IMR-90 (cell line): ENCODE measurements at regions not wholly inside any gene's neighbourhood (a gene's known extent, or its start where the extent isn't known, plus 50 kb on each side); places are given as distances from the start of the nearest gene placed in this dataset.
"Not testable (repeated sequence)": the region's sequence is repeated elsewhere in the genome, so short reads cannot be mapped to it uniquely, and the experiment has no call there.

Experiments used
- ATAC-seq: fragments of 200-7000 bp; cut with Tn5 transposase; 2 replicates; pipeline ENCODE4 v1.9.1; 2020; ENCODE audit warnings: low read depth, mild to moderate bottlenecking, moderate library complexity
- BruUV-seq: library from RNA; stranded (reverse); fragments of 400-500 nt; replicated peaks from 2 replicates; lab custom pipeline; 2021; lab: Mats Ljungman, UMichigan
- CTCF ChIA-PET: fragments of 300-600 bp; formaldehyde crosslinking; extraction: SDS; loops from one replicate; lab custom pipeline; 2021; ENCODE audit warnings: antibody characterized with exemption; lab: Yijun Ruan, JAX
- POLR2A ChIA-PET: fragments of 300-600 bp; sonication (Branson Sonifier 250); formaldehyde crosslinking; loops from one replicate; lab custom pipeline; 2022; ENCODE audit warnings: antibody characterized with exemption; ENCODE audit not compliant: unreplicated experiment; lab: Charles Lee
- DNase-seq: peaks from one replicate; pipeline ENCODE4 v3.0.0; 2013
- H2AFZ ChIP-seq: replicated peaks from 2 replicates; pipeline ENCODE3; 2013; ENCODE audit warnings: low read length, mild to moderate bottlenecking; ENCODE audit not compliant: poor library complexity
- H2AK5ac ChIP-seq: 2 replicates; pipeline ENCODE4 v1.6.1; 2013; ENCODE audit warnings: low read depth, low read length, inconsistent platforms
- H2AK9ac ChIP-seq: replicated peaks from 2 replicates; pipeline ENCODE3; 2013; ENCODE audit warnings: mild to moderate bottlenecking, low read depth, low read length, moderate library complexity; ENCODE audit not compliant: poor library complexity
- H2BK120ac ChIP-seq: 2 replicates; pipeline ENCODE4 v1.6.1; 2013; ENCODE audit warnings: low read depth, low read length, inconsistent platforms
- H2BK15ac ChIP-seq: 3 replicates; pipeline ENCODE4 v1.6.1; 2013; ENCODE audit warnings: low read depth, low read length, inconsistent platforms
- H2BK20ac ChIP-seq: 2 replicates; pipeline ENCODE4 v1.6.1; 2013; ENCODE audit warnings: low read depth, mild to moderate bottlenecking, inconsistent platforms, low read length, moderate library complexity
- H2BK5ac ChIP-seq: 2 replicates; pipeline ENCODE4 v1.6.1; 2013; ENCODE audit warnings: mild to moderate bottlenecking, low read depth, low read length, inconsistent platforms; ENCODE audit not compliant: poor library complexity, severe bottlenecking
- H3K14ac ChIP-seq: replicated peaks from 2 replicates; pipeline ENCODE4 v1.6.1; 2013; ENCODE audit warnings: low read depth, low read length, inconsistent platforms
- H3K18ac ChIP-seq: 2 replicates; pipeline ENCODE4 v1.6.1; 2013; ENCODE audit warnings: low read depth, low read length, control low read depth
- H3K23ac ChIP-seq: 2 replicates; pipeline ENCODE4 v1.6.1; 2013; ENCODE audit warnings: low read depth, low read length, inconsistent platforms
- H3K27ac ChIP-seq: 2 replicates; pipeline ENCODE4 v1.5.1; 2013; ENCODE audit warnings: mild to moderate bottlenecking, control low read depth, low read length; ENCODE audit not compliant: insufficient read depth
- H3K27me3 ChIP-seq: 2 replicates; pipeline ENCODE4 v1.6.1; 2013; ENCODE audit warnings: low read length; ENCODE audit not compliant: control insufficient read depth, insufficient read depth
- H3K36me3 ChIP-seq: 2 replicates; pipeline ENCODE4 v1.6.1; 2013; ENCODE audit warnings: low read length, mixed read lengths; ENCODE audit not compliant: control insufficient read depth, insufficient read depth
- H3K4ac ChIP-seq: 2 replicates; pipeline ENCODE4 v1.6.1; 2013; ENCODE audit warnings: low read depth, low read length, inconsistent platforms
- H3K4me1 ChIP-seq: 2 replicates; pipeline ENCODE4 v1.6.1; 2013; ENCODE audit warnings: low read length, mixed read lengths; ENCODE audit not compliant: control insufficient read depth, insufficient read depth
- H3K4me2 ChIP-seq: 2 replicates; pipeline ENCODE4 v1.6.1; 2013; ENCODE audit warnings: low read depth, mild to moderate bottlenecking, control low read depth, low read length, moderate library complexity
- H3K4me3 ChIP-seq: 2 replicates; pipeline ENCODE4 v1.5.1; 2013; ENCODE audit warnings: low read depth, mild to moderate bottlenecking, control low read depth, low read length, moderate library complexity; ENCODE audit not compliant: insufficient read depth
- H3K56ac ChIP-seq: 2 replicates; pipeline ENCODE4 v1.6.1; 2013; ENCODE audit warnings: low read length, inconsistent platforms; ENCODE audit not compliant: insufficient read depth; ENCODE audit errors: extremely low read depth
- H3K79me1 ChIP-seq, 2 experiments: 2 replicates each; pipeline ENCODE4 v1.6.1; 2013; ENCODE audit warnings: low read length in 2 of 2, inconsistent platforms in 1 of 2, low read depth in 1 of 2
- H3K9ac ChIP-seq: 2 replicates; pipeline ENCODE4 v1.6.1; 2013; ENCODE audit warnings: low read depth, low read length, control low read depth
- H3K9me1 ChIP-seq: 2 replicates; pipeline ENCODE4 v1.6.1; 2013; ENCODE audit warnings: low read length, inconsistent platforms; ENCODE audit not compliant: insufficient read depth
- H3K9me3 ChIP-seq: 2 replicates; pipeline ENCODE4 v1.6.1; 2013; ENCODE audit warnings: low read length; ENCODE audit not compliant: control insufficient read depth, insufficient read depth
- H4K20me1 ChIP-seq: 2 replicates; pipeline ENCODE4 v1.6.1; 2013; ENCODE audit warnings: low read length, inconsistent platforms; ENCODE audit not compliant: insufficient read depth
- H4K5ac ChIP-seq: 2 replicates; pipeline ENCODE4 v1.6.1; 2013; ENCODE audit warnings: mild to moderate bottlenecking, low read depth, low read length, control low read depth
- H4K8ac ChIP-seq, 2 experiments: 2 replicates each; pipeline ENCODE4 v1.6.1; 2013; ENCODE audit warnings: low read depth in 2 of 2, low read length in 2 of 2, control low read depth in 1 of 2, inconsistent platforms in 1 of 2
- H4K91ac ChIP-seq: 2 replicates; pipeline ENCODE4 v1.6.1; 2013; ENCODE audit warnings: low read depth, low read length, inconsistent platforms; ENCODE audit not compliant: insufficient read depth
- WGBS, 2 experiments: methylation state at CpG; one replicate each; pipeline versions ENCODE4 v1.1.5 to v1.1.7; 2013; ENCODE audit warnings: missing lambda C conversion rate in 2 of 2; ENCODE audit not compliant: insufficient read length in 1 of 2; ENCODE audit errors: extremely low coverage in 2 of 2; 5-methylcytosine and 5-hydroxymethylcytosine counted together
- dilution Hi-C: fragments of 300-500 bp; cut with HindIII; formaldehyde crosslinking; loops from one replicate; pipeline ENCODE4 v1.14.3; 2018; ENCODE audit warnings: low sequenced_read_pairs; ENCODE audit not compliant: unreplicated experiment
- in situ Hi-C: fragments of 300-500 bp; cut with MboI; formaldehyde crosslinking; loops from 3 replicates; pipeline ENCODE4 v1.14.3; 2019; ENCODE audit warnings: low sequenced_read_pairs, inconsistent platforms, mixed read lengths
- intact Hi-C: fragments of 100-400 bp; cut with micrococcal nuclease; formaldehyde crosslinking; loops from 2 replicates; pipeline ENCODE4 v1.10.0; 2022

GRCh38 chr15:30261432-30262141, 126.7 kb downstream of the GOLGA8T start:
- H2AFZ ChIP-seq, H3K4me2 ChIP-seq, H2BK15ac ChIP-seq, POLR2A ChIA-PET, H2BK120ac ChIP-seq, H4K20me1 ChIP-seq, H2AK5ac ChIP-seq, in situ Hi-C loops, H3K18ac ChIP-seq, H3K9me3 ChIP-seq, H3K23ac ChIP-seq, intact Hi-C loops, H4K8ac ChIP-seq, H2BK5ac ChIP-seq, H2BK20ac ChIP-seq, DNase-seq, H3K4me1 ChIP-seq, H3K14ac ChIP-seq, H3K27me3 ChIP-seq, H3K4ac ChIP-seq, CTCF ChIA-PET, H3K36me3 ChIP-seq, H3K4me3 ChIP-seq, BruUV-seq, H4K91ac ChIP-seq, H4K5ac ChIP-seq, H3K56ac ChIP-seq, H3K79me1 ChIP-seq, dilution Hi-C loops, H2AK9ac ChIP-seq, H3K9ac ChIP-seq, H3K27ac ChIP-seq, H3K9me1 ChIP-seq: not testable (repeated sequence)
- ATAC-seq = peak; percentile 24; the same call in 1 of the 2 replicates
- WGBS, 2 experiments = no CpG with 5 or more reads among the region's 23 CpGs

GRCh38 chr15:30262142-30262460, 127.2 kb downstream of the GOLGA8T start:
- no CpG with 5 or more reads among the region's 14 CpGs for WGBS, 2 experiments
- peak; percentile 98 for ATAC-seq
- H2BK5ac ChIP-seq, H4K8ac ChIP-seq, CTCF ChIA-PET, H3K79me1 ChIP-seq, H3K4me2 ChIP-seq, H3K4me1 ChIP-seq, H3K9ac ChIP-seq, H2AFZ ChIP-seq, H4K5ac ChIP-seq, H4K20me1 ChIP-seq, H3K4ac ChIP-seq, H4K91ac ChIP-seq, H2AK9ac ChIP-seq, H3K9me3 ChIP-seq, H2BK15ac ChIP-seq, H3K18ac ChIP-seq, dilution Hi-C loops, POLR2A ChIA-PET, H3K36me3 ChIP-seq, H2BK20ac ChIP-seq, H2BK120ac ChIP-seq, BruUV-seq, intact Hi-C loops, H3K14ac ChIP-seq, DNase-seq, H2AK5ac ChIP-seq, H3K27ac ChIP-seq, in situ Hi-C loops, H3K9me1 ChIP-seq, H3K56ac ChIP-seq, H3K4me3 ChIP-seq, H3K27me3 ChIP-seq, H3K23ac ChIP-seq: not testable (repeated sequence)
